Ishikawa (cell line): ENCODE measurements at regions not wholly inside any gene's neighbourhood (a gene's known extent, or its start where the extent isn't known, plus 50 kb on each side); places are given as distances from the start of the nearest gene placed in this dataset.

ENCODE experiments used
- CEBPB ChIP-seq: IDR thresholded peaks from 2 replicates; pipeline ENCODE4 v1.6.1; 2012
- CREB1 ChIP-seq: IDR thresholded peaks from 2 replicates; pipeline ENCODE4 v1.6.1; 2012; ENCODE audit warnings: low read depth
- EGR1 ChIP-seq: IDR thresholded peaks from 2 replicates; pipeline ENCODE4 v1.6.1; 2012
- EP300 ChIP-seq: IDR thresholded peaks from 2 replicates; pipeline ENCODE4 v1.6.1; 2012; ENCODE audit warnings: borderline replicate concordance
- FOXM1 ChIP-seq: IDR thresholded peaks from 2 replicates; pipeline ENCODE4 v1.6.1; 2012; ENCODE audit warnings: low read depth, borderline replicate concordance
- NFIC ChIP-seq: IDR thresholded peaks from 2 replicates; pipeline ENCODE4 v1.6.1; 2012
- RAD21 ChIP-seq: IDR thresholded peaks from 2 replicates; pipeline ENCODE4 v1.6.1; 2012; ENCODE audit warnings: low read depth
- TAF1 ChIP-seq: IDR thresholded peaks from 2 replicates; pipeline ENCODE4 v1.6.1; 2012; ENCODE audit warnings: low read depth, mild to moderate bottlenecking
- TCF12 ChIP-seq: IDR thresholded peaks from 2 replicates; pipeline ENCODE4 v1.6.1; 2012; ENCODE audit warnings: low read depth
- TEAD4 ChIP-seq: IDR thresholded peaks from 2 replicates; pipeline ENCODE4 v1.6.1; 2012
- YY1 ChIP-seq: IDR thresholded peaks from 2 replicates; pipeline ENCODE4 v1.6.1; 2012; ENCODE audit warnings: low read depth
- ZBTB7A ChIP-seq: IDR thresholded peaks from 2 replicates; pipeline ENCODE4 v1.6.1; 2012; ENCODE audit warnings: low read depth
- TF ChIP-seq, protein P1 (sequence below): IDR thresholded peaks from 2 replicates; pipeline ENCODE4 v1.6.1; 2012
- TF ChIP-seq, protein P2 (sequence below): IDR thresholded peaks from 2 replicates; pipeline ENCODE4 v1.6.1; 2012
- TF ChIP-seq, protein P3 (sequence below): IDR thresholded peaks from 2 replicates; pipeline ENCODE4 v1.6.1; 2012; ENCODE audit warnings: low read depth, mild to moderate bottlenecking

GRCh38 chr18:78787751-78788150, 191.9 kb upstream of the SALL3 start:
- TF ChIP-seq YY1 = no peak
- no peak for TF ChIP-seq RAD21

- TF ChIP-seq, protein P1, sequence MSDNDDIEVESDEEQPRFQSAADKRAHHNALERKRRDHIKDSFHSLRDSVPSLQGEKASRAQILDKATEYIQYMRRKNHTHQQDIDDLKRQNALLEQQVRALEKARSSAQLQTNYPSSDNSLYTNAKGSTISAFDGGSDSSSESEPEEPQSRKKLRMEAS = no peak
- no peak for TF ChIP-seq NFIC
- no peak for TF ChIP-seq TAF1
- TF ChIP-seq, protein P2, sequence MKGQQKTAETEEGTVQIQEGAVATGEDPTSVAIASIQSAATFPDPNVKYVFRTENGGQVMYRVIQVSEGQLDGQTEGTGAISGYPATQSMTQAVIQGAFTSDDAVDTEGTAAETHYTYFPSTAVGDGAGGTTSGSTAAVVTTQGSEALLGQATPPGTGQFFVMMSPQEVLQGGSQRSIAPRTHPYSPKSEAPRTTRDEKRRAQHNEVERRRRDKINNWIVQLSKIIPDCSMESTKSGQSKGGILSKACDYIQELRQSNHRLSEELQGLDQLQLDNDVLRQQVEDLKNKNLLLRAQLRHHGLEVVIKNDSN = no peak
- no peak for TF ChIP-seq FOXM1
These were observed 191.5 kb upstream of the SALL3 start for GRCh38 chr18:78788161-78788560.

DNA sequence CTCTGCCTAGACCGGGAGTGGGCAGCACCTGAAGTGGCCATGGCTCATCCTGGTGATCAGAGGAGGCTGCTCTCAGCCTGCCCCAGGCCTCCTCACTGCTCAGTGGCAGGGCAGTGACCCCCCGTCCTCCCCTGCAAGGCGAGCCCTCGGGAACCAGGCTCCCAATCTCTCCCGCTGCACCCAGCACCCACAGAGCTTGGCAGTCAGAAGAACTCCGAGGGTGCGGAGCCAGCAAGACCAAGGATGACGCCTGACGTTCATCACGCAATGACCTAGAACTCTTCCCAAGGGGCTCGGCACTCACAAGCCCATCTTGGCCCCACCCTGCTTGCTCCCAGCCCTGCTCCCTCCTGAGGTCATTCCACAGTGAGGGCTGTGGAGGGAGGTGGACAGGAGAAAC, 189.8 kb upstream of the SALL3 start:
- TF ChIP-seq CEBPB (no peak), FOXM1 (no peak), TAF1 (no peak), RAD21 (no peak), CREB1 (no peak)
- TF ChIP-seq, protein P3, sequence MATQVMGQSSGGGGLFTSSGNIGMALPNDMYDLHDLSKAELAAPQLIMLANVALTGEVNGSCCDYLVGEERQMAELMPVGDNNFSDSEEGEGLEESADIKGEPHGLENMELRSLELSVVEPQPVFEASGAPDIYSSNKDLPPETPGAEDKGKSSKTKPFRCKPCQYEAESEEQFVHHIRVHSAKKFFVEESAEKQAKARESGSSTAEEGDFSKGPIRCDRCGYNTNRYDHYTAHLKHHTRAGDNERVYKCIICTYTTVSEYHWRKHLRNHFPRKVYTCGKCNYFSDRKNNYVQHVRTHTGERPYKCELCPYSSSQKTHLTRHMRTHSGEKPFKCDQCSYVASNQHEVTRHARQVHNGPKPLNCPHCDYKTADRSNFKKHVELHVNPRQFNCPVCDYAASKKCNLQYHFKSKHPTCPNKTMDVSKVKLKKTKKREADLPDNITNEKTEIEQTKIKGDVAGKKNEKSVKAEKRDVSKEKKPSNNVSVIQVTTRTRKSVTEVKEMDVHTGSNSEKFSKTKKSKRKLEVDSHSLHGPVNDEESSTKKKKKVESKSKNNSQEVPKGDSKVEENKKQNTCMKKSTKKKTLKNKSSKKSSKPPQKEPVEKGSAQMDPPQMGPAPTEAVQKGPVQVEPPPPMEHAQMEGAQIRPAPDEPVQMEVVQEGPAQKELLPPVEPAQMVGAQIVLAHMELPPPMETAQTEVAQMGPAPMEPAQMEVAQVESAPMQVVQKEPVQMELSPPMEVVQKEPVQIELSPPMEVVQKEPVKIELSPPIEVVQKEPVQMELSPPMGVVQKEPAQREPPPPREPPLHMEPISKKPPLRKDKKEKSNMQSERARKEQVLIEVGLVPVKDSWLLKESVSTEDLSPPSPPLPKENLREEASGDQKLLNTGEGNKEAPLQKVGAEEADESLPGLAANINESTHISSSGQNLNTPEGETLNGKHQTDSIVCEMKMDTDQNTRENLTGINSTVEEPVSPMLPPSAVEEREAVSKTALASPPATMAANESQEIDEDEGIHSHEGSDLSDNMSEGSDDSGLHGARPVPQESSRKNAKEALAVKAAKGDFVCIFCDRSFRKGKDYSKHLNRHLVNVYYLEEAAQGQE = no peak
- TF ChIP-seq, protein P2 = no peak

DNA sequence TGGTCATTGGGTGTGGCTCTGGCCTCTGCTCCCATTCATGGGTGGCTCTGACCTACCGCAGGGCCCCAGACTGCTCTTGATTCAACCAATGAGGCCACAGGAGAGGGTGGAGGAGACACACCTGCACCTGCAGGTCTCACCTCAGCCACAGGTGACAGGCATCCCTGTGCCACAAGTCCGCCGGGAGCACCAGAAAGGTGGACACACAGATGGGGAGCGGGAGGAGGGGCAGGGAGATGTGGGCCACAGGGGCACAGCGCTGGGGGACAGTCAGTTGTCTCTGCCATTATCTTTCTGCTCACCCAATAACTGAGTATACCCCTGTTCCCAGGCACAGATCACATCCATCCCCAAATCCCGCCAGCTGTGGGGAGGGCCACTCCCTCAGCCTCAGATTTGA, 189.1 kb upstream of the SALL3 start:
- no peak for TF ChIP-seq TAF1
- no peak for TF ChIP-seq EP300
- TF ChIP-seq, protein P1 = no peak
- TF ChIP-seq, protein P3 = no peak
- no peak for TF ChIP-seq NFIC
- no peak for TF ChIP-seq FOXM1
- no peak for TF ChIP-seq YY1
- no peak for TF ChIP-seq TCF12
- no peak for TF ChIP-seq ZBTB7A
- TF ChIP-seq TEAD4 = no peak
- TF ChIP-seq CREB1 = no peak
- TF ChIP-seq, protein P2 = no peak

GRCh38 chr18:78790960-78791359, 188.7 kb upstream of the SALL3 start:
- no peak for TF ChIP-seq TEAD4
- no peak for TF ChIP-seq EP300
- TF ChIP-seq, protein P2 = no peak
- no peak for TF ChIP-seq TCF12
- no peak for TF ChIP-seq CEBPB
- TF ChIP-seq, protein P1 = no peak
- TF ChIP-seq TAF1 = no peak
- TF ChIP-seq EGR1 = no peak
- no peak for TF ChIP-seq ZBTB7A
- no peak for TF ChIP-seq NFIC
- TF ChIP-seq, protein P3 = no peak
